HL-60 (cell line): ENCODE measurements at regions not wholly inside any gene's neighbourhood (a gene's known extent, or its start where the extent isn't known, plus 50 kb on each side); places are given as distances from the start of the nearest gene placed in this dataset.

ENCODE experiments used
- DNase-seq, 2 experiments: peaks; one replicate each; pipeline ENCODE4 v3.0.0-alpha.2; 2010 to 2020; ENCODE audit warnings: low read depth in 1 of 2, low spot score in 1 of 2
- H3K27ac ChIP-seq: fragments of 250-450 bp; sonication (Bioruptor Pico); replicated peaks from 2 replicates; pipeline ENCODE4 v1.5.1; 2020; ENCODE audit warnings: mild to moderate bottlenecking, moderate library complexity
- H3K27me3 ChIP-seq: fragments of 250-450 bp; sonication (Bioruptor Pico); 2 replicates; pipeline ENCODE4 v1.5.1; 2021; ENCODE audit warnings: mild to moderate bottlenecking, moderate library complexity; ENCODE audit not compliant: insufficient read depth, poor library complexity, severe bottlenecking
- H3K4me3 ChIP-seq: replicated peaks from 2 replicates; pipeline ENCODE4 v1.5.1; 2011; ENCODE audit warnings: mild to moderate bottlenecking, control low read depth, low read length; ENCODE audit not compliant: insufficient read depth
- CTCF ChIP-seq: IDR thresholded peaks from one replicate; pipeline ENCODE4 v1.5.1; 2011; ENCODE audit warnings: low read length, control low read depth, inconsistent platforms; ENCODE audit not compliant: insufficient read depth
- GABPA ChIP-seq: IDR thresholded peaks from 2 replicates; pipeline ENCODE4 v1.6.1; 2012; ENCODE audit warnings: low read depth
- POLR2AphosphoS5 ChIP-seq: IDR thresholded peaks from 2 replicates; pipeline ENCODE4 v1.6.1; 2012; ENCODE audit warnings: low read depth
- SPI1 ChIP-seq: IDR thresholded peaks from 2 replicates; pipeline ENCODE4 v1.6.1; 2012; ENCODE audit warnings: low read depth, mild to moderate bottlenecking, borderline replicate concordance
- TF ChIP-seq, protein P1 (sequence below): IDR thresholded peaks from 2 replicates; pipeline ENCODE4 v1.6.1; 2012; ENCODE audit warnings: low read depth; ENCODE audit not compliant: insufficient replicate concordance

- no peaks in the 10 kb centered on the region for H3K27me3 ChIP-seq
- DNase-seq = no peak
- TF ChIP-seq SPI1 (no peak), CTCF (no peak), POLR2AphosphoS5 (no peak), GABPA (no peak)
- TF ChIP-seq, protein P1, sequence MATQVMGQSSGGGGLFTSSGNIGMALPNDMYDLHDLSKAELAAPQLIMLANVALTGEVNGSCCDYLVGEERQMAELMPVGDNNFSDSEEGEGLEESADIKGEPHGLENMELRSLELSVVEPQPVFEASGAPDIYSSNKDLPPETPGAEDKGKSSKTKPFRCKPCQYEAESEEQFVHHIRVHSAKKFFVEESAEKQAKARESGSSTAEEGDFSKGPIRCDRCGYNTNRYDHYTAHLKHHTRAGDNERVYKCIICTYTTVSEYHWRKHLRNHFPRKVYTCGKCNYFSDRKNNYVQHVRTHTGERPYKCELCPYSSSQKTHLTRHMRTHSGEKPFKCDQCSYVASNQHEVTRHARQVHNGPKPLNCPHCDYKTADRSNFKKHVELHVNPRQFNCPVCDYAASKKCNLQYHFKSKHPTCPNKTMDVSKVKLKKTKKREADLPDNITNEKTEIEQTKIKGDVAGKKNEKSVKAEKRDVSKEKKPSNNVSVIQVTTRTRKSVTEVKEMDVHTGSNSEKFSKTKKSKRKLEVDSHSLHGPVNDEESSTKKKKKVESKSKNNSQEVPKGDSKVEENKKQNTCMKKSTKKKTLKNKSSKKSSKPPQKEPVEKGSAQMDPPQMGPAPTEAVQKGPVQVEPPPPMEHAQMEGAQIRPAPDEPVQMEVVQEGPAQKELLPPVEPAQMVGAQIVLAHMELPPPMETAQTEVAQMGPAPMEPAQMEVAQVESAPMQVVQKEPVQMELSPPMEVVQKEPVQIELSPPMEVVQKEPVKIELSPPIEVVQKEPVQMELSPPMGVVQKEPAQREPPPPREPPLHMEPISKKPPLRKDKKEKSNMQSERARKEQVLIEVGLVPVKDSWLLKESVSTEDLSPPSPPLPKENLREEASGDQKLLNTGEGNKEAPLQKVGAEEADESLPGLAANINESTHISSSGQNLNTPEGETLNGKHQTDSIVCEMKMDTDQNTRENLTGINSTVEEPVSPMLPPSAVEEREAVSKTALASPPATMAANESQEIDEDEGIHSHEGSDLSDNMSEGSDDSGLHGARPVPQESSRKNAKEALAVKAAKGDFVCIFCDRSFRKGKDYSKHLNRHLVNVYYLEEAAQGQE = no peak
- no peak overlapping the region for H3K27ac ChIP-seq
- no peak overlapping the region for H3K4me3 ChIP-seq
Observed at GRCh38 chr4:159545556-159545955, 442.7 kb downstream of the RAPGEF2 start.

DNA sequence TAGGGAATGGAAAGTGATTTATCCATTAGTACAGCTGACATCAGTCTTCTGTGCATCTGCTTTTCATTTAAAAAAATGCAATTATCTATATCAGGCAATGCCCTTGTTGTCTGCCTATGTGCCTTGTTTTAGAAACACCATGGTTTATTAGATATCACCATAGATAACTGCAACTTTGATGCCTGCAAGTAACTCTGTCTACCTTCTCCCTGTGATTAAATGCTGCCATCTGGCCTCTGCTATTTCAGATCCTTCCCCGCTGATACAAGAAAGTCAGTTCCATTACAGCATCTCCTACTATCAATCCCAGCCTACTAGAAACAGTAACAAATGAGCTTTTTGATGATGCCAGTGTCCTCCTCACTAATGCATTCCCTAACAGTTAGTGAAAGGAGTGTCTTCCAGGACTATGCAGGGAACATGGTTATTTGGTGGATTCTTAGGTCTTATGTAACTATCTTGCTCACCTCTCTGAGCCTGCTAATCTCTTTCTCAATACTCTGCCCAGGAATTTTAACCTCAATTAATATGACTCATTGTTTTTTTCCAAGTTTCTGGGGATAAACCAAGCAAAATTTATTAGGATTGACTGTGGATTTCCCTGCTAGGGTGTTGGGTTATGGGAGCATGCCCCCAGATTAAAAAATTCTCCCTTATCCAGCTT lies 444.9 kb downstream of the RAPGEF2 start:
- no peaks in the 10 kb centered on the region for H3K27me3 ChIP-seq
- H3K4me3 ChIP-seq = no peak overlapping the region
- TF ChIP-seq GABPA (no peak), POLR2AphosphoS5 (no peak), CTCF (no peak), SPI1 (no peak)
- TF ChIP-seq, protein P1 = no peak
- no peak for DNase-seq
- no peak overlapping the region for H3K27ac ChIP-seq

DNA sequence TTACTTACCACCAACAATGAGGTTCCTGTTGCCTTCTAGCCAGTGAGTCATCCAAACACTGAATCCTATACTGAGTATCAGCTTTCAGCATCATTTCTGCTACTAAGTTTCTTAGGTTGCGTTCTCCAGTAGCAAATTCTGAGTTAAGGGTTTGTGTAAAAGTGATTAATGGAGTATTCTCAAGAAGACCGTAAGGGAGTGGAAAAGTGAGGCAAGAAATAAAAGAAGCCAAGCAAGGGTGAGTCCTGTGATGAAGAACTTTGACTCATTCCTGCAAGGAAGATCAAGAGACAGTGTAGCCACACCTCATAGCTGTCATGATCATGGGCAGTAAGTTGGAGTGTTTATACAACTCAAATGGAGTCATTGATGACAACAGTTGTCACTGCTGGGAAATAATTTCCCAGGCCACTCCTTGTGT lies 446.2 kb downstream of the RAPGEF2 start:
- no peak overlapping the region for H3K27ac ChIP-seq
- H3K27me3 ChIP-seq = no peaks in the 10 kb centered on the region
- no peak for DNase-seq
- TF ChIP-seq SPI1 (no peak), POLR2AphosphoS5 (no peak), GABPA (no peak), CTCF (no peak)
- TF ChIP-seq, protein P1 = no peak
- no peak overlapping the region for H3K4me3 ChIP-seq
